SH-SY5Y (cell line): ENCODE measurements at regions not wholly inside any gene's neighbourhood (a gene's known extent, or its start where the extent isn't known, plus 50 kb on each side); places are given as distances from the start of the nearest gene placed in this dataset.

Source experiments
- GATA2 ChIP-seq: IDR thresholded peaks from 2 replicates; pipeline ENCODE4 v1.6.1; 2011; ENCODE audit warnings: mild to moderate bottlenecking, low read depth, low read length
- GATA3 ChIP-seq: IDR thresholded peaks from 2 replicates; pipeline ENCODE4 v1.6.1; 2011; ENCODE audit warnings: low read depth, mild to moderate bottlenecking, low read length, moderate library complexity

GRCh38 chr20:33909331-33909921 is 84.3 kb upstream of the RALY start:
- TF ChIP-seq GATA2 (no peak), GATA3 (no peak)
